VCaP (cell line): ENCODE measurements at regions not wholly inside any gene's neighbourhood (a gene's known extent, or its start where the extent isn't known, plus 50 kb on each side); places are given as distances from the start of the nearest gene placed in this dataset.

Experiments
- H3K27ac ChIP-seq: fragments of 450-650 bp; 2 replicates; pipeline ENCODE4 v1.5.1; 2017
- CTCF ChIP-seq: fragments of 450-650 bp; conservative IDR thresholded peaks from 2 replicates; pipeline ENCODE4 v1.5.1; 2017; ENCODE audit warnings: mild to moderate bottlenecking, moderate library complexity

GRCh38 chr1:221171768-221172167, 292.5 kb downstream of the HLX start:
- no peak overlapping the region for H3K27ac ChIP-seq
- TF ChIP-seq CTCF = no peak

DNA sequence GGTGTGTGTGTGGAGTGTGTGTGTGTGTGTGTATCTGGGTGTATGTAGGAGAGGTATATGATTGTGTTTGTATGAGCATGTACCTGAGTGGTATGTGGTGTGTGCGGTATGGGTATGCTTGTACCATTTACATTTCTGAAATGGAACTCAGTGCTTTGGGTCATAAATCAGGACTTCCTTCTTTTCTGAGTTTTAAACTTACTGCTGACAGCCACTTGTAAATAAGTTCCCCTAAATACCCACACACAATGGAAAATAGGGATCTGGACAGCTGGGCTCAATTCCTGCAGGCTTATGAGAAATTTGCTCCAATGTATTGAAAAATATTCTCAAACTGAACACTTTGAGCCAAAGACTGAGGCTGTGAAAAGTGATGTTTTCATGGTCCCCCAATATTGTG, 293.6 kb downstream of the HLX start:
- H3K27ac ChIP-seq = no peak overlapping the region
- TF ChIP-seq CTCF = no peak

DNA sequence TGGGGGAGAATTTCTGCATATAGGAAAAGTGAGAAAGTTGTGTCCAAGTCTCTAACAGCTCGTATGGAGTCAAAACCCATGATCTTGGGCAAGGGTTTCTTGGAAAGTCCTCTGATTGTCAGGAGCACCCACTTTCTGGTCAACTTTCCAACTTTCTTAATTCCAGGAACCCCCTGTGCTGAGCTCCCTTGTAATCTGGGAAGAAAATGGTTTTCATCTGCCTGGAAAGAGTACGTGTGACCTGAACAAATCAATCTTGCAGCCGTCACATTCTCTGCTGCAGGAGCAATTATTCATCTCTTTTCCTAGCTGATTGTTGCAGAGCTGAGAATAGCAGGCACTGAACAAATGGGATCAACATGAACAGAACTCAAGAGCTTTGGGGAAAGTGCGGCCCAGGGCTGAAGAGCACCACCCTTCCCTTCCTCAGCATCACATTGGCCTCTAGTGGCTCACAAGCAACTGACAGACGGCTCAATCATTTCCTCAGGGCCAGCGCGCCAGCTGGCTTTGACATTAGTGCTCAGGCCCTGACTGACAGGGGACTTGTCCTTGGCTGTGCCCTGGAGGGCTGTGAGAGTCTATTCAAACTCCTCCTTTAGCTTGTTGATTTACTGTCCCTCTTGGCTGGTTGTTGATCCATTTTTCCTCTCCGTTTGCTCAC, 295.2 kb downstream of the HLX start:
- no peak for TF ChIP-seq CTCF
- no peak overlapping the region for H3K27ac ChIP-seq

DNA sequence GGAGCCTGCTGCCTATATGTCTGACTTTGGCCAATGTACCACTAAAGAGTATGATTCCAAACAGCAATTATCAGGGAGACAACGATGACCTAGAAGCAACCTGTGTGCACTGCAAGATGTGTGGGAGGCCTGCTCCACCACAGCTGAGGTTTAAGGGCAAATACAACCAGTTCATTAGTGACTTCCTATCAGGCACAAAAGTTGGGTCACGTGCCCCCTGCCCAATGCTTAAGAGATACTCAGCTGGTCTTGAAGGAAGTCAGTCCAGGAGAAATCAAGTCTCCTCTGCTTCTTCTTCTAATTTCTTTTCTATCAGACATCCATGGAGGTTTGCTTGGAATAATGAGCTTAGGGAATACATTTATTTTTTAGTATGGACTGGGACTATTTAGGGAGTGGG, 296.0 kb downstream of the HLX start:
- H3K27ac ChIP-seq = no peak overlapping the region
- no peak for TF ChIP-seq CTCF

DNA sequence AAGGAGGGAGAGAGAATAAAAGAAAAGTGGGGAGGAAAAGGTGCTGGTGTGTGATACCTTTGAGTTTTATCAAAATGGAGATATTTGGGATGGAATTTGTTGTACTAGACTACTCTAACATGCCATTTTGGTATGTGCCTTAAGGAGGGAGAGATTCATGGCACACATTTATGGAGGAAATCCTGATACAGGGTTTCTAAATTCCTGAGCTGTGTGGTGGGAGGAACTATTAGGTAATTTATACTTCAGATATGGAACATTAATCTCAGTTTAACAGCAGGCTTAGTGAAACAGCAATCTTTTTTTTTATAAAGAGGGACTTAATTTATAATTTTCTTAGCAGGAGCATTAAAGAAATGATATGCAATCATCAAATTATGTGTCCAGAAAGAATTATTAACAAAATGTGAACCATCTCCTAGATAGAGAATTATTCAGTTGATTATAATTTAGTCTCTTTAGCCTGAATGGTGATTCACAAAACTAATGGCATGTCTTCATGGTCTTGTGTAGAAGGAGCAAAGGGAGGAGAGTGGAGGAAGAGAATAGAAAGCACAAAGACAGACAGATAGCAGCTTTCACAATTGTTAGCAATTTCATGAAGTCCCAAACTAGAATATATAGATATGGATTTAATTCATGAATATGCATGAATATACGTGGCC, 301.6 kb downstream of the HLX start:
- no peak for TF ChIP-seq CTCF
- no peak overlapping the region for H3K27ac ChIP-seq

DNA sequence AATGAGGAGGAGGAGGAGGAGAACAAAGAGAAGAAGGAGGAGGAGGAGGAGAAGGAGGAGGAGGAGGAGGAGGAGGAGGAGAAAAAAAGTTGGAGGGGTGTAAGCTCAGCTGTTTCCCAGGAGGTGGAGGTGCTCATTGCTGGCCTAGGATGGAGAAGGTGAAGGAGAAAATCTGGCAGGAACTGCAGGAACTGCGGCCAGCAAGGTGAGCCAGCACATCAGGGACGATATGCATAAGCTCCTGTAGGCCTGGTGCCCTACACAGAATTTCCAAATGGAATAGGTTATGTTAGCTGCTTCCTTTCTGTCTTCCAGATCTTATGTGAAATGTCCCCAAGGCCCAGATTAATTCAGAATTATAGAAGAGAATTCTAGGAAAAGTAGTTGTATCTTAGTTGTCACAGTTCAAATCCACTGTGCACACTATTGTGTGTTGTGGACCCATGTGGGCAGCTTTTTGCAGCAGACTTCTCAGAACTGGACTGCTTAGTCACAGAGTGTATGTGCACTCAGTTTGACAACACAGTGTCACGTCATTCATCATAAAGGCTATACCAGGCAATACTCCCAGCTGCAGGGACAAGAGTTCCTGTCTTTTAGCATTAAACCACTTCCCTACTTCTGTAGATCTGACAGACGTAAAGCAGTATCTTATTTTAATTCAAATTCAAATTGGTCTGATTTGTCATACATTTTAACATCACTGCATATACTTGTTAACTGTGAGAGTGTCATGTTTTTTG, 303.7 kb downstream of the HLX start:
- no peak overlapping the region for H3K27ac ChIP-seq
- no peak for TF ChIP-seq CTCF

GRCh38 chr1:221184131-221184794, 305.0 kb downstream of the HLX start:
- no peak overlapping the region for H3K27ac ChIP-seq
- no peak for TF ChIP-seq CTCF
